Keratinocyte (primary cell): ENCODE measurements at regions not wholly inside any gene's neighbourhood (a gene's known extent, or its start where the extent isn't known, plus 50 kb on each side); places are given as distances from the start of the nearest gene placed in this dataset.

Experiments used
- DNase-seq: peaks from one replicate; pipeline ENCODE4 v3.0.0-alpha.2; 2011; ENCODE audit warnings: low read depth, missing footprints, low spot score
- FAIRE-seq: peaks from 2 replicates; lab custom pipeline; 2011; peaks lifted over from hg19 to GRCh38; lab: Jason Lieb, UNC
- H2AFZ ChIP-seq: 2 replicates; pipeline ENCODE4 v1.6.0; 2012; ENCODE audit warnings: low read length, control low read depth, inconsistent platforms; ENCODE audit not compliant: control insufficient read depth
- H3K27ac ChIP-seq: 2 replicates; pipeline ENCODE4 v1.5.1; 2011; ENCODE audit warnings: low read length; ENCODE audit not compliant: control insufficient read depth, insufficient read depth
- H3K27me3 ChIP-seq: 3 replicates; pipeline ENCODE4 v1.6.0; 2011; ENCODE audit warnings: low read length; ENCODE audit not compliant: control insufficient read depth, insufficient read depth; ENCODE audit errors: extremely low read depth
- H3K36me3 ChIP-seq, 2 experiments: 2 replicates in 1 of 2; 3 replicates in 1 of 2; pipeline ENCODE4 v1.5.1; 2011; ENCODE audit warnings: low read length in 2 of 2, mild to moderate bottlenecking in 1 of 2; ENCODE audit not compliant: control insufficient read depth in 2 of 2, insufficient read depth in 2 of 2; ENCODE audit errors: extremely low read depth in 1 of 2
- H3K4me1 ChIP-seq: 3 replicates; pipeline ENCODE4 v1.5.1; 2011; ENCODE audit warnings: low read length; ENCODE audit not compliant: control insufficient read depth, insufficient read depth; ENCODE audit errors: extremely low read depth
- H3K4me2 ChIP-seq: 3 replicates; pipeline ENCODE4 v1.6.0; 2011; ENCODE audit warnings: low read depth, low read length; ENCODE audit not compliant: control insufficient read depth, insufficient read depth; ENCODE audit errors: extremely low read depth
- H3K4me3 ChIP-seq, 3 experiments: fragments of 200-600 bp in 1 of 3; sonication (generic) in 1 of 3; 2 replicates in 2 of 3; 3 replicates in 1 of 3; pipeline ENCODE4 v1.5.1; 2011 to 2016; ENCODE audit warnings: low read length in 3 of 3, mild to moderate bottlenecking in 3 of 3, control low read depth in 2 of 3, inconsistent platforms in 1 of 3, low read depth in 1 of 3, mixed read lengths in 1 of 3, mixed run types in 1 of 3, moderate library complexity in 1 of 3; ENCODE audit not compliant: control insufficient read depth in 2 of 3, insufficient read depth in 2 of 3; ENCODE audit errors: extremely low read depth in 1 of 3
- H3K79me2 ChIP-seq: 2 replicates; pipeline ENCODE4 v1.6.0; 2012; ENCODE audit warnings: low read length; ENCODE audit not compliant: control insufficient read depth, insufficient read depth
- H3K9ac ChIP-seq: 3 replicates; pipeline ENCODE4 v1.6.0; 2011; ENCODE audit warnings: low read length; ENCODE audit not compliant: control insufficient read depth, insufficient read depth; ENCODE audit errors: extremely low read depth
- H3K9me1 ChIP-seq: 3 replicates; pipeline ENCODE4 v1.6.0; 2011; ENCODE audit warnings: low read length; ENCODE audit not compliant: control insufficient read depth, insufficient read depth; ENCODE audit errors: extremely low read depth
- H3K9me3 ChIP-seq: 2 replicates; pipeline ENCODE4 v1.5.1; 2012; ENCODE audit warnings: low read depth, low read length; ENCODE audit not compliant: control insufficient read depth
- H4K20me1 ChIP-seq: 3 replicates; pipeline ENCODE4 v1.6.0; 2011; ENCODE audit warnings: low read length; ENCODE audit not compliant: control insufficient read depth, insufficient read depth; ENCODE audit errors: extremely low read depth
- EZH2 ChIP-seq: IDR thresholded peaks from one replicate; pipeline ENCODE4 v1.6.1; 2012; ENCODE audit warnings: inconsistent platforms, mild to moderate bottlenecking, low read length, moderate library complexity
- dilution Hi-C: fragments of 300-500 bp; cut with MboI; formaldehyde crosslinking; loops from one replicate; pipeline ENCODE4 v1.7.0; 2020; ENCODE audit warnings: low sequenced_read_pairs; ENCODE audit not compliant: extremely low pct_ligation_motif_present
- TF ChIP-seq, protein P1 (sequence below), 3 experiments: IDR thresholded peaks in 1 of 3; conservative IDR thresholded peaks in 1 of 3; optimal IDR thresholded peaks in 1 of 3; 2 replicates in 2 of 3; 3 replicates in 1 of 3; pipeline versions ENCODE3 to v1.5.1; 2011; ENCODE audit warnings: low read length in 3 of 3, mild to moderate bottlenecking in 3 of 3, moderate library complexity in 2 of 3, control low read depth in 1 of 3, inconsistent platforms in 1 of 3; ENCODE audit not compliant: insufficient read depth in 2 of 3; ENCODE audit errors: extremely low read depth in 1 of 3

DNA sequence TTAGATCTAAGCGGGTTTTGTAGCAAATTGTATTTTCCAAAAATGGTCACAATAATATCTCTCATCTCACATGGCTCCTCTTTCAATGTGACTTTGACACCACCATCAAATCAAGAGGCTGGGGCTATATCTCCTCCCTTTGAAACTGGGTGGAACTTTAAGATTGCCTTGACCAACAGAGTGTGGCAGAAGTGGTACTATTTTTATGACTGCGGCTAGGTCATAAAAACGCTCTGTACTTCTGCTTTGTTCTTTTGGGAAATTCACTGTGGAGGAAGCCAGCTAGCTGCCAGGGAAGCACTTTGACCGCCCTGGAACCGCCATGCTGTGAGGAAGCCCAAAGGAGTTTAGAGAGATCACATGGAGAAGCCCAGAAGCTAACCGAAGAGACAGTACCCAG lies 50.7 kb upstream of the ACOT11 start:
- Histone ChIP-seq H3K9me1 (no peaks in the 10 kb centered on the region), H3K9me3 (no peaks in the 10 kb centered on the region), H3K27me3 (peaks cover 11% of the 10 kb centered on the region), H3K27ac (no peak overlapping the region), H3K4me2 (no peak overlapping the region), H3K9ac (no peak overlapping the region), H3K4me3 (no peak overlapping the region), H3K4me1 (peaks cover 14% of the 10 kb centered on the region), H3K36me3 (no peaks in the 10 kb centered on the region), H3K79me2 (no peaks in the 10 kb centered on the region), H4K20me1 (no peaks in the 10 kb centered on the region), H2AFZ (no peak overlapping the region)
- FAIRE-seq: no peak
- no peak for DNase-seq
- dilution Hi-C loops: no loop called here
- no peak for TF ChIP-seq EZH2
- TF ChIP-seq, protein P1, sequence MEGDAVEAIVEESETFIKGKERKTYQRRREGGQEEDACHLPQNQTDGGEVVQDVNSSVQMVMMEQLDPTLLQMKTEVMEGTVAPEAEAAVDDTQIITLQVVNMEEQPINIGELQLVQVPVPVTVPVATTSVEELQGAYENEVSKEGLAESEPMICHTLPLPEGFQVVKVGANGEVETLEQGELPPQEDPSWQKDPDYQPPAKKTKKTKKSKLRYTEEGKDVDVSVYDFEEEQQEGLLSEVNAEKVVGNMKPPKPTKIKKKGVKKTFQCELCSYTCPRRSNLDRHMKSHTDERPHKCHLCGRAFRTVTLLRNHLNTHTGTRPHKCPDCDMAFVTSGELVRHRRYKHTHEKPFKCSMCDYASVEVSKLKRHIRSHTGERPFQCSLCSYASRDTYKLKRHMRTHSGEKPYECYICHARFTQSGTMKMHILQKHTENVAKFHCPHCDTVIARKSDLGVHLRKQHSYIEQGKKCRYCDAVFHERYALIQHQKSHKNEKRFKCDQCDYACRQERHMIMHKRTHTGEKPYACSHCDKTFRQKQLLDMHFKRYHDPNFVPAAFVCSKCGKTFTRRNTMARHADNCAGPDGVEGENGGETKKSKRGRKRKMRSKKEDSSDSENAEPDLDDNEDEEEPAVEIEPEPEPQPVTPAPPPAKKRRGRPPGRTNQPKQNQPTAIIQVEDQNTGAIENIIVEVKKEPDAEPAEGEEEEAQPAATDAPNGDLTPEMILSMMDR (optimal IDR thresholded peaks at IDR 0.05 in 1 of 3, IDR thresholded peaks at IDR 0.05 in 1 of 3, conservative IDR thresholded peaks at IDR 0.05 in 1 of 3; ENCODE audit: extremely low read depth in 1 of 3, insufficient read depth in 2 of 3, low read length in 3 of 3): no peak

DNA sequence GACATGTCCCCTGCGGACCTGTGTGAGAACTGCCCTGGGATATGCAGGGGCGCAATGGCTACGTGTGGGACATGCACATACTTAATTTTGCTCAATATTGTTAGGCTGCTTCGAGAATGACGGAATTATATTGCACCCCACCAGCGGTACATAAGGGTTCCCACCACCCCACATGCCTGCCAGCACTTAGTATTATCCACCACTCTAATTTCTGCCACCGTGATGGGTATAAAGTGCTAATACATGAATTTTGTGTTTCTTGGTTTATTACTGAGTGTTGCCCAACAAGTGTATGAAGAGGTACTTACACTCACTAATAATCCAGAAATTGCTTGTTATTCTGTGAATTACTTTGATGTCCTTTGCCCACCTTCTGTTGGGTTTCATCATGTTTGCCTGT lies 52.1 kb upstream of the ACOT11 start:
- H3K27me3 ChIP-seq: peaks cover 4% of the 10 kb centered on the region
- FAIRE-seq: no peak
- H3K36me3 ChIP-seq: no peaks in the 10 kb centered on the region
- H3K27ac ChIP-seq: no peak overlapping the region
- peaks cover 14% of the 10 kb centered on the region for H3K4me1 ChIP-seq
- dilution Hi-C loops: no loop called here
- no peak overlapping the region for H3K9ac ChIP-seq
- no peak overlapping the region for H3K4me2 ChIP-seq
- H3K4me3 ChIP-seq: no peak overlapping the region
- TF ChIP-seq EZH2: no peak
- DNase-seq: no peak
- no peak overlapping the region for H2AFZ ChIP-seq
- H3K79me2 ChIP-seq: no peaks in the 10 kb centered on the region
- no peaks in the 10 kb centered on the region for H3K9me1 ChIP-seq
- H3K9me3 ChIP-seq: no peaks in the 10 kb centered on the region
- H4K20me1 ChIP-seq: no peaks in the 10 kb centered on the region

DNA sequence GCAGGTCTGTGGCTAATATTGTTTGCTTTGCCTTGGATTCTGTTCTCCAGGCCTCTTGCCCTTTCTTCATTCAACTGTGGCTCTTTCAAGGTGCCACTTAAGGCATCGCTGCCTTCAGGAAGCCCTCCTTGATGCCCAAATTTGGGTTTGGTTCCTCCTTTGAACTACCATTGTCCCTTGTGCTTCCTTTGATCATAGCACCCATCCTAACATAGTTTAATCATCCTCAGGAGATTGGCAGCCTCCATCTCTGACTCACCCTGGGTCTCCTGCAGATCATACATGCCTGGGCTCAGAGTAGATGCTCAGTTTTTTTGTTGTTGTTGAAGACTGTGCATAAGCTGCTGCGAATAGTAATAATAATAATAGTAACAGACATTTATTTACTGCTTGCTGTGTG lies 54.4 kb upstream of the ACOT11 start:
- H3K36me3 ChIP-seq: no peaks in the 10 kb centered on the region
- no peaks in the 10 kb centered on the region for H4K20me1 ChIP-seq
- H2AFZ ChIP-seq: no peak overlapping the region
- H3K9me3 ChIP-seq: no peaks in the 10 kb centered on the region
- DNase-seq (no peak), FAIRE-seq (peak; percentile 81)
- dilution Hi-C loops: no loop called here
- no peaks in the 10 kb centered on the region for H3K9me1 ChIP-seq
- H3K9ac ChIP-seq: no peak overlapping the region
- peaks cover 4% of the 10 kb centered on the region for H3K27me3 ChIP-seq
- no peak overlapping the region for H3K4me2 ChIP-seq
- no peak overlapping the region for H3K4me3 ChIP-seq
- H3K79me2 ChIP-seq: no peaks in the 10 kb centered on the region
- peaks cover 7% of the 10 kb centered on the region for H3K4me1 ChIP-seq
- no peak for TF ChIP-seq EZH2
- TF ChIP-seq, protein P1 (optimal IDR thresholded peaks at IDR 0.05 in 1 of 3, IDR thresholded peaks at IDR 0.05 in 1 of 3, conservative IDR thresholded peaks at IDR 0.05 in 1 of 3; ENCODE audit: extremely low read depth in 1 of 3, insufficient read depth in 2 of 3, low read length in 3 of 3): no peak
- H3K27ac ChIP-seq: no peak overlapping the region
